ENCODE measurements at regions not wholly inside any gene's neighbourhood (a gene's known extent, or its start where the extent isn't known, plus 50 kb on each side); places are given as distances from the start of the nearest gene placed in this dataset.

GRCh38 chr4:4942658-4943057, 76.6 kb downstream of the CYTL1 start:
- no peaks in the 10 kb centered on the region for H4K20me1 ChIP-seq (ENCODE audit: control insufficient read depth, insufficient read depth, insufficient read length)
- H2AFZ ChIP-seq (ENCODE audit: low read length), result no peak overlapping the region
- H4K5ac ChIP-seq (ENCODE audit: insufficient read length, low read depth, low read length), result no peak overlapping the region
- no peak for TF ChIP-seq CTCF (conservative IDR thresholded peaks at IDR 0.05)
- H3K23ac ChIP-seq (ENCODE audit: insufficient read length, low read depth, low read length), result no peak overlapping the region
- no peak overlapping the region for H3K4ac ChIP-seq (ENCODE audit: low read depth, low read length)
- H3T11ph ChIP-seq (ENCODE audit: low read length), result no peak overlapping the region
- H3K9ac ChIP-seq (ENCODE audit: extremely low read depth, insufficient read length, low read length), result no peak overlapping the region
- no peak overlapping the region for H4K8ac ChIP-seq (replicated peaks; ENCODE audit: insufficient read length, low read depth, low read length)
- no peak overlapping the region for H2BK15ac ChIP-seq (ENCODE audit: low read depth, low read length)
- H3K23me2 ChIP-seq (ENCODE audit: insufficient read length, low read depth, low read length, poor library complexity, severe bottlenecking), result no peaks in the 10 kb centered on the region
- no peaks in the 10 kb centered on the region for H3K4me1 ChIP-seq (ENCODE audit: insufficient read depth, low read length)
- no peaks in the 10 kb centered on the region for H3K79me1 ChIP-seq (ENCODE audit: insufficient read depth, low read depth, low read length, poor library complexity, severe bottlenecking)
- H2BK20ac ChIP-seq (ENCODE audit: low read depth, low read length, poor library complexity, severe bottlenecking), result no peak overlapping the region
- H2BK120ac ChIP-seq (ENCODE audit: low read depth, low read length, poor library complexity, severe bottlenecking), result no peak overlapping the region
- no peaks in the 10 kb centered on the region for H3K9me3 ChIP-seq (ENCODE audit: control insufficient read depth, low read depth, low read length)
- Mint-ChIP-seq H3K27ac (no peak overlapping the region), H3K27me3 (ENCODE audit: low read depth) (peaks cover 32% of the 10 kb centered on the region), H3K9me3 (peaks cover 3 to 4% of the 10 kb centered on the region in 2 experiments; a peak in 3 of 5 replicates), H3K4me1 (no peaks in the 10 kb centered on the region), H3K4me3 (no peak overlapping the region), H3K36me3 (ENCODE audit: insufficient read depth in 1 of 3, low read depth in 3 of 3) (no peaks in the 10 kb centered on the region)
- no peak overlapping the region for H3K4me2 ChIP-seq (ENCODE audit: insufficient read depth, insufficient read length, low read length)
- H3K27me3 ChIP-seq (ENCODE audit: insufficient read depth, low read length), result no peaks in the 10 kb centered on the region
- H2BK5ac ChIP-seq (ENCODE audit: insufficient read length, low read length), result no peak overlapping the region
- no peak overlapping the region for H2BK12ac ChIP-seq (ENCODE audit: insufficient read length, low read depth, low read length)
- no peak overlapping the region for H3K56ac ChIP-seq (ENCODE audit: insufficient read length, low read depth, low read length)
- no peak overlapping the region for H3K18ac ChIP-seq (ENCODE audit: insufficient read length, low read depth, low read length)
- no peak overlapping the region for H3K27ac ChIP-seq (ENCODE audit: insufficient read length, low read depth, low read length)
- no peak overlapping the region for H4K91ac ChIP-seq (ENCODE audit: insufficient read length, low read depth, low read length)
- H3K79me2 ChIP-seq (ENCODE audit: insufficient read depth, low read length), result no peaks in the 10 kb centered on the region
- no peak for DNase-seq
- no peak overlapping the region for H3K14ac ChIP-seq (ENCODE audit: insufficient read depth, low read length)
- no peak overlapping the region for H2AK5ac ChIP-seq (ENCODE audit: insufficient read length, low read length)
- no CpG with 5 or more reads among the region's 3 CpGs for WGBS (ENCODE audit: extremely low coverage, insufficient read length, low lambda C conversion rate)

All from H9 (cell line).